Esophagus squamous epithelium (tissue), 5 donors: ENCODE measurements at regions not wholly inside any gene's neighbourhood (a gene's known extent, or its start where the extent isn't known, plus 50 kb on each side); places are given as distances from the start of the nearest gene placed in this dataset.

Experiments
- DNase-seq: peaks from one replicate; lab custom pipeline; 2025; lab: John Stamatoyannopoulos, UW
- H3K27ac ChIP-seq, 4 donors: fragments of 200-600 bp; sonication (generic); one replicate each; pipeline ENCODE4 v1.5.1; 2016 to 2019; ENCODE audit warnings: mild to moderate bottlenecking in 1 of 4
- H3K27me3 ChIP-seq, 4 donors: fragments of 200-600 bp; sonication (generic); 1 replicate in 3 of 4; 2 replicates in 1 of 4; pipeline versions ENCODE4 v1.5.1 to v1.6.0; 2017 to 2021; ENCODE audit warnings: antibody characterized with exemption in 1 of 4
- H3K36me3 ChIP-seq, 3 donors: fragments of 200-600 bp; sonication (generic); one replicate each; pipeline ENCODE4 v1.5.1; 2016 to 2019
- H3K4me1 ChIP-seq, 3 donors: fragments of 200-600 bp; sonication (generic); one replicate each; pipeline ENCODE4 v1.5.1; 2017 to 2019
- H3K4me3 ChIP-seq, 4 donors: fragments of 200-600 bp; sonication (generic); 1 replicate in 3 of 4; 2 replicates in 1 of 4; pipeline ENCODE4 v1.5.1; 2016 to 2019; ENCODE audit warnings: mild to moderate bottlenecking in 2 of 4, moderate library complexity in 1 of 4
- H3K9me3 ChIP-seq, 3 donors: fragments of 200-600 bp; sonication (generic); one replicate each; pipeline ENCODE4 v1.5.1; 2016 to 2019
- CTCF ChIP-seq, 6 experiments: fragments of 450-650 bp in 4 of 6; fragments of 200-600 bp in 2 of 6; sonication (generic) in 2 of 6; IDR thresholded peaks; one replicate each; pipeline ENCODE4 v1.5.1; 2016 to 2019; ENCODE audit warnings: antibody characterized with exemption in 6 of 6, mild to moderate bottlenecking in 4 of 6, moderate library complexity in 4 of 6
- POLR2A ChIP-seq, 4 donors: fragments of 450-650 bp; IDR thresholded peaks; one replicate each; pipeline ENCODE4 v1.6.1; 2017; ENCODE audit warnings: antibody characterized with exemption in 4 of 4, mild to moderate bottlenecking in 4 of 4, moderate library complexity in 3 of 4
- WGBS, 2 donors: methylation state at CpG; one replicate each; pipeline ENCODE4 v1.1.5; 2018; 5-methylcytosine and 5-hydroxymethylcytosine counted together
- intact Hi-C: fragments of 100-400 bp; cut with DNase I; formaldehyde crosslinking; loops from one replicate; pipeline ENCODE4 v1.15.0; 2022
- donor health status: DM: yes; HTN: yes; CAD: no.

GRCh38 chr9:34802916-34803315 is 93.0 kb upstream of the CCL21 start:
- WGBS, 2 donors: 25 to 37% methylated on average over 2 of the region's 2 CpGs
- Histone ChIP-seq H3K4me3 (no peak overlapping the region), H3K27ac (no peak overlapping the region), H3K36me3 (no peaks in the 10 kb centered on the region), H3K27me3 (peaks cover 0 to 25% (median 0%) of the 10 kb centered on the region in 4 donors), H3K9me3 (no peaks in the 10 kb centered on the region), H3K4me1 (no peaks in the 10 kb centered on the region)
- intact Hi-C loops: no loop called here
- TF ChIP-seq CTCF (IDR thresholded peaks at IDR 0.05): no peak
- TF ChIP-seq POLR2A (IDR thresholded peaks at IDR 0.05): no peak
- DNase-seq: no peak

- H3K9me3 ChIP-seq: no peaks in the 10 kb centered on the region
- DNase-seq: no peak
- H3K4me1 ChIP-seq: no peaks in the 10 kb centered on the region
- peaks cover 0 to 36% (median 0%) of the 10 kb centered on the region in 4 donors for H3K27me3 ChIP-seq
- H3K4me3 ChIP-seq: no peak overlapping the region
- WGBS, 2 donors: 71 to 87% methylated on average over 11 to 14 of the region's 14 CpGs
- no peaks in the 10 kb centered on the region for H3K36me3 ChIP-seq
- TF ChIP-seq CTCF (IDR thresholded peaks at IDR 0.05): no peak
- no peak for TF ChIP-seq POLR2A (IDR thresholded peaks at IDR 0.05)
- H3K27ac ChIP-seq: no peak overlapping the region
- intact Hi-C loops: no loop called here
These were observed 87.4 kb upstream of the CCL21 start for GRCh38 chr9:34797367-34797766.

GRCh38 chr9:34796924-34797323 is 87.0 kb upstream of the CCL21 start:
- WGBS, 2 donors: 12 to 20% methylated on average over 3 to 7 of the region's 7 CpGs
- Histone ChIP-seq H3K27me3 (peaks cover 0 to 40% (median 0%) of the 10 kb centered on the region in 4 donors), H3K36me3 (no peaks in the 10 kb centered on the region), H3K9me3 (no peaks in the 10 kb centered on the region), H3K4me3 (no peak overlapping the region), H3K27ac (no peak overlapping the region), H3K4me1 (no peaks in the 10 kb centered on the region)
- no peak for DNase-seq
- TF ChIP-seq POLR2A (IDR thresholded peaks at IDR 0.05) (no peak), CTCF (IDR thresholded peaks at IDR 0.05) (no peak)
- intact Hi-C loops: no loop called here

GRCh38 chr9:34793428-34793827 is 83.5 kb upstream of the CCL21 start:
- intact Hi-C loops: no loop called here
- WGBS, 2 donors: 53 to 63% methylated on average over 2 of the region's 2 CpGs
- H3K27me3 ChIP-seq: peaks cover 0 to 39% (median 0%) of the 10 kb centered on the region in 4 donors
- no peak for DNase-seq
- no peaks in the 10 kb centered on the region for H3K36me3 ChIP-seq
- no peaks in the 10 kb centered on the region for H3K4me1 ChIP-seq
- no peak overlapping the region for H3K27ac ChIP-seq
- H3K4me3 ChIP-seq: no peak overlapping the region
- no peaks in the 10 kb centered on the region for H3K9me3 ChIP-seq
- TF ChIP-seq POLR2A (IDR thresholded peaks at IDR 0.05) (no peak), CTCF (IDR thresholded peaks at IDR 0.05) (no peak)

GRCh38 chr9:34783951-34784487 is 74.1 kb upstream of the CCL21 start:
- WGBS, 2 donors: 45 to 46% methylated on average over 4 of the region's 4 CpGs
- H3K4me3 ChIP-seq: no peak overlapping the region
- H3K27me3 ChIP-seq: no peaks in the 10 kb centered on the region
- TF ChIP-seq POLR2A (IDR thresholded peaks at IDR 0.05) (no peak), CTCF (IDR thresholded peaks at IDR 0.05) (no peak)
- no peaks in the 10 kb centered on the region for H3K9me3 ChIP-seq
- intact Hi-C loops: no loop called here
- no peaks in the 10 kb centered on the region for H3K4me1 ChIP-seq
- H3K27ac ChIP-seq: no peak overlapping the region
- no peaks in the 10 kb centered on the region for H3K36me3 ChIP-seq
- no peak for DNase-seq
